ENCODE measurements at regions not wholly inside any gene's neighbourhood (a gene's known extent, or its start where the extent isn't known, plus 50 kb on each side); places are given as distances from the start of the nearest gene placed in this dataset.

DNA sequence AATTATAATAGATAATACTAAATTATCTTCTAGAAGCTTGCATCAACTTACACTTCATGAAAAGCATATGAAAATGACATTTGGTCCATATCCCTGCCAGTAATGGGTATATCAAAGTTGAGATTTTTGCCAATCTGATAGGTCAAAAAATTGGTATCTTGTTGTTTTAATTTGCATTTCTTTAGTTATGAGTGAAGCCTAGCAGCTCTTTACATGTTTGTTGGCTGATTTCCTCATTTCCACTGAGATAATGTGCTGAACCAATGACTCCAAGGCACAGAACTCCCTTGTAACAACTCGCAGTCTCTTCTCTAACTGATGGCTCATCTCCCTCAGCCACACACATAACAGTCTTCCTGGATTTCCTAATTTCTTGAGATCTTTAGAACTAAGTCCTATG lies 175.3 kb upstream of the SESN3 start:
- no peak overlapping the region for H3K4me3 ChIP-seq
- no peak overlapping the region for H3K4me2 ChIP-seq
- WGBS (ENCODE audit: low lambda C conversion rate, missing lambda C conversion rate) = 90% methylated on average over 1 of the region's 1 CpG

DNA sequence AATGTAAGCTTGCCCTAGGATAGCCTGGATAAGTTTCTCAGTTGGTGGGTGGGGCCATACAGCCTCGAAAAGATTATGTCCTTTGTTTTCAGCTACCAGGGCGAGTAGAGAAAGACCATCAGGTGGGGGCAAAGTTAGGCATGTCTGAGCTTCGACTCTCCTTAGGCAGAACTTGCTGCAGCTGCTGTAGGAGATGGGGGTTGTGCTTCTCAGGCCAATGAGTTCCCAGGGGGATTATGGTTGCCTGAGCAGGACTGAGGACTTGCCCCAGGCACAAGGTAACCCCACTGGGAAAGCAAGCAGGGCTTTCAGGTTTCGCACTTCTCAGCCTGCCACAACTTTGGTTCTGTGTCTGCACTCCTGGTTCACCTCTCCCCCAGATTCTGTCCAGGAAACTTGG lies 173.4 kb upstream of the SESN3 start:
- Histone ChIP-seq H2AFZ (no peak overlapping the region), H3K9me2 (replicated peaks; ENCODE audit: insufficient read depth) (no peaks in the 10 kb centered on the region), H3K4me3 (no peak overlapping the region), H4K20me1 (ENCODE audit: insufficient read depth, poor library complexity, severe bottlenecking) (no peaks in the 10 kb centered on the region), H3K9me3 (ENCODE audit: low read depth) (no peaks in the 10 kb centered on the region), H3K4me1 (ENCODE audit: insufficient read depth) (no peaks in the 10 kb centered on the region), H3K36me3 (replicated peaks; ENCODE audit: insufficient read depth, low read depth) (no peaks in the 10 kb centered on the region), H3K79me2 (no peaks in the 10 kb centered on the region), H3K27ac (no peak overlapping the region), H3K27me3 (no peaks in the 10 kb centered on the region), H3K4me2 (no peak overlapping the region)
- WGBS (ENCODE audit: low lambda C conversion rate, missing lambda C conversion rate) = 82% methylated on average over 4 of the region's 4 CpGs
- DNase-seq (ENCODE audit: low spot score) = no peak
- TF ChIP-seq EZH2phosphoT487 (IDR thresholded peaks at IDR 0.05; ENCODE audit: low read depth, severe bottlenecking, unreplicated experiment) = no peak
- TF ChIP-seq, protein P1, sequence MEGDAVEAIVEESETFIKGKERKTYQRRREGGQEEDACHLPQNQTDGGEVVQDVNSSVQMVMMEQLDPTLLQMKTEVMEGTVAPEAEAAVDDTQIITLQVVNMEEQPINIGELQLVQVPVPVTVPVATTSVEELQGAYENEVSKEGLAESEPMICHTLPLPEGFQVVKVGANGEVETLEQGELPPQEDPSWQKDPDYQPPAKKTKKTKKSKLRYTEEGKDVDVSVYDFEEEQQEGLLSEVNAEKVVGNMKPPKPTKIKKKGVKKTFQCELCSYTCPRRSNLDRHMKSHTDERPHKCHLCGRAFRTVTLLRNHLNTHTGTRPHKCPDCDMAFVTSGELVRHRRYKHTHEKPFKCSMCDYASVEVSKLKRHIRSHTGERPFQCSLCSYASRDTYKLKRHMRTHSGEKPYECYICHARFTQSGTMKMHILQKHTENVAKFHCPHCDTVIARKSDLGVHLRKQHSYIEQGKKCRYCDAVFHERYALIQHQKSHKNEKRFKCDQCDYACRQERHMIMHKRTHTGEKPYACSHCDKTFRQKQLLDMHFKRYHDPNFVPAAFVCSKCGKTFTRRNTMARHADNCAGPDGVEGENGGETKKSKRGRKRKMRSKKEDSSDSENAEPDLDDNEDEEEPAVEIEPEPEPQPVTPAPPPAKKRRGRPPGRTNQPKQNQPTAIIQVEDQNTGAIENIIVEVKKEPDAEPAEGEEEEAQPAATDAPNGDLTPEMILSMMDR (IDR thresholded peaks at IDR 0.05; ENCODE audit: poor library complexity) = no peak
- TF ChIP-seq EZH2 (IDR thresholded peaks at IDR 0.05; ENCODE audit: borderline replicate concordance) = no peak

More for the DNA sequence above, 175.3 kb upstream of the SESN3 start:
- TF ChIP-seq EZH2 (IDR thresholded peaks at IDR 0.05; ENCODE audit: borderline replicate concordance) (no peak), EZH2phosphoT487 (IDR thresholded peaks at IDR 0.05; ENCODE audit: low read depth, severe bottlenecking, unreplicated experiment) (no peak)
- TF ChIP-seq, protein P1 (IDR thresholded peaks at IDR 0.05; ENCODE audit: poor library complexity) = no peak
- no peak for DNase-seq (ENCODE audit: low spot score)
- no peaks in the 10 kb centered on the region for H3K36me3 ChIP-seq (replicated peaks; ENCODE audit: insufficient read depth, low read depth)
- H3K27ac ChIP-seq = no peak overlapping the region
- H3K4me1 ChIP-seq (ENCODE audit: insufficient read depth) = no peaks in the 10 kb centered on the region
- no peaks in the 10 kb centered on the region for H3K79me2 ChIP-seq
- no peaks in the 10 kb centered on the region for H3K9me3 ChIP-seq (ENCODE audit: low read depth)
- no peaks in the 10 kb centered on the region for H3K27me3 ChIP-seq
- H3K9me2 ChIP-seq (replicated peaks; ENCODE audit: insufficient read depth) = no peaks in the 10 kb centered on the region
- H2AFZ ChIP-seq = no peak overlapping the region
- no peaks in the 10 kb centered on the region for H4K20me1 ChIP-seq (ENCODE audit: insufficient read depth, poor library complexity, severe bottlenecking)

DNA sequence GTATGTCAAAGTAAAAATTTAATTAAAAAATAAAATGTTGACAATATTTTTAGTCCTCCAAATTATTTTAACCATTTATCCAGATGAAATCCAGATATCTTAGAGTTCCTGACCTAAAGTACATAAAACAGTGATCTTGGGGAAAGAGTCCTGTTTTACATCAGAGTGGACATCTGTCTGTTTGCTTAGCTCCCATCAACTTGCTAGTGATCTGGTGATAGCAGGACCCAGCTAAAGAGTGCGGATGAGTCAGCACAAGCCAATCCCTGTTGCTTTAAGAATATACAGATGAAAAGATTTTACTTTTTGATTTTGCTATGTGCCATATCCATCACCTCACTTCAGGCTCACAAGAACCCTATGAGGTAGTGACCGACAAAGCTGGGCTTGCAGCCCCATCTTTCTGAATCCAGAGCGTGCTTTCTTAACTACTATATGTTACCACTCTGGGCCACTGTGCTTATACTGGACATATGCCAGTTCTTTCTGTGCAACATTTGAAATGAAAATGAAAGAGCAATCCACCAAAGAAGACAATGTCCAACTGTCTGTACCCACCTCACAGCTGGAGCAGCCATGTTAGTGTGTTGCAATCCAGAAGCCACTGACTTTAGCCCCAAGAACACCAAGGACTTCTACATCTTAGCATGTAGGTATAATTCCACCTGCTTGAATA lies 167.6 kb upstream of the SESN3 start:
- H3K4me3 ChIP-seq = no peak overlapping the region
- H3K9me3 ChIP-seq (ENCODE audit: low read depth) = no peaks in the 10 kb centered on the region
- no peaks in the 10 kb centered on the region for H4K20me1 ChIP-seq (ENCODE audit: insufficient read depth, poor library complexity, severe bottlenecking)
- peak overlapping the region; percentile 7 for H3K4me2 ChIP-seq
- H2AFZ ChIP-seq = peak overlapping the region; percentile 38
- no peaks in the 10 kb centered on the region for H3K79me2 ChIP-seq
- H3K27me3 ChIP-seq = no peaks in the 10 kb centered on the region
- no peak for DNase-seq (ENCODE audit: low spot score)
- H3K4me1 ChIP-seq (ENCODE audit: insufficient read depth) = no peaks in the 10 kb centered on the region
- H3K36me3 ChIP-seq (replicated peaks; ENCODE audit: insufficient read depth, low read depth) = no peaks in the 10 kb centered on the region
- H3K27ac ChIP-seq = no peak overlapping the region
- H3K9me2 ChIP-seq (replicated peaks; ENCODE audit: insufficient read depth) = no peaks in the 10 kb centered on the region
- no peak for TF ChIP-seq EZH2phosphoT487 (IDR thresholded peaks at IDR 0.05; ENCODE audit: low read depth, severe bottlenecking, unreplicated experiment)
- TF ChIP-seq, protein P1 (IDR thresholded peaks at IDR 0.05; ENCODE audit: poor library complexity) = no peak
- TF ChIP-seq EZH2 (IDR thresholded peaks at IDR 0.05; ENCODE audit: borderline replicate concordance) = no peak
- 69% methylated on average over 3 of the region's 3 CpGs for WGBS (ENCODE audit: low lambda C conversion rate, missing lambda C conversion rate)
